A673 (cell line): ENCODE measurements at regions not wholly inside any gene's neighbourhood (a gene's known extent, or its start where the extent isn't known, plus 50 kb on each side); places are given as distances from the start of the nearest gene placed in this dataset.

ENCODE experiments used
- EZH2 ChIP-seq: fragments of 200-600 bp; sonication (generic); IDR thresholded peaks from 2 replicates; pipeline ENCODE4 v1.6.1; 2017; ENCODE audit warnings: borderline replicate concordance, low read depth, mild to moderate bottlenecking, mixed read lengths, antibody characterized with exemption, low read length; ENCODE audit not compliant: poor library complexity, severe bottlenecking
- TF ChIP-seq, protein P1 (sequence below): fragments of 300-800, 200-600 bp; sonication (generic); conservative IDR thresholded peaks from 2 replicates; pipeline ENCODE4 v1.5.1; 2017; ENCODE audit warnings: low read depth, mild to moderate bottlenecking, antibody characterized with exemption, low read length, moderate library complexity, mixed read lengths

DNA sequence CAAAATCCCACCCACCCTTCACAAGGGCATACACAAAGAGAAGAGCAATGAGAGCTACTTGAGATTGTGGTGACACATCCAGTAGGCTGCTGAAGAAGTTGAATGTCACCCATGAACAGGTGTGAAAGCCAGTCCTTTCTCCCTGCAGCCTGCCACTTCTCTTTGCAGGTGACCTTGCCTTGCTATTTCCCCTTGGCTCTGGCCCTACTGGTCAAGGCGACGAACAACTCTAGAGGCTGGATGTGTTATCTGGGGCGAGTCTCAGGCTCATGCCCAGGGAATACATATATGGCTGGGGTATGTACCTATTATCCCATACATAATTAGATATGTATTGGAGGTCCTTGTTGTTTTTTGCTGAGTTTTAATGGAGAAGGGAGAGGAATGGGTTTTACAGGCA is 70.2 kb upstream of the EGLN3 start:
- TF ChIP-seq, protein P1, sequence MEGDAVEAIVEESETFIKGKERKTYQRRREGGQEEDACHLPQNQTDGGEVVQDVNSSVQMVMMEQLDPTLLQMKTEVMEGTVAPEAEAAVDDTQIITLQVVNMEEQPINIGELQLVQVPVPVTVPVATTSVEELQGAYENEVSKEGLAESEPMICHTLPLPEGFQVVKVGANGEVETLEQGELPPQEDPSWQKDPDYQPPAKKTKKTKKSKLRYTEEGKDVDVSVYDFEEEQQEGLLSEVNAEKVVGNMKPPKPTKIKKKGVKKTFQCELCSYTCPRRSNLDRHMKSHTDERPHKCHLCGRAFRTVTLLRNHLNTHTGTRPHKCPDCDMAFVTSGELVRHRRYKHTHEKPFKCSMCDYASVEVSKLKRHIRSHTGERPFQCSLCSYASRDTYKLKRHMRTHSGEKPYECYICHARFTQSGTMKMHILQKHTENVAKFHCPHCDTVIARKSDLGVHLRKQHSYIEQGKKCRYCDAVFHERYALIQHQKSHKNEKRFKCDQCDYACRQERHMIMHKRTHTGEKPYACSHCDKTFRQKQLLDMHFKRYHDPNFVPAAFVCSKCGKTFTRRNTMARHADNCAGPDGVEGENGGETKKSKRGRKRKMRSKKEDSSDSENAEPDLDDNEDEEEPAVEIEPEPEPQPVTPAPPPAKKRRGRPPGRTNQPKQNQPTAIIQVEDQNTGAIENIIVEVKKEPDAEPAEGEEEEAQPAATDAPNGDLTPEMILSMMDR = no peak
- TF ChIP-seq EZH2 = no peak
